ENCODE measurements at regions not wholly inside any gene's neighbourhood (a gene's known extent, or its start where the extent isn't known, plus 50 kb on each side); places are given as distances from the start of the nearest gene placed in this dataset.

- Mint-ChIP-seq H3K4me3 (ENCODE audit: unreplicated experiment) (no peak overlapping the region), H3K27ac (ENCODE audit: unreplicated experiment) (no peak overlapping the region), H3K9me3 (ENCODE audit: unreplicated experiment) (peaks cover 10% of the 10 kb centered on the region), H3K4me1 (ENCODE audit: unreplicated experiment) (no peaks in the 10 kb centered on the region), H3K27me3 (ENCODE audit: unreplicated experiment) (no peaks in the 10 kb centered on the region), H3K36me3 (ENCODE audit: unreplicated experiment) (no peaks in the 10 kb centered on the region)
- no peak for DNase-seq (ENCODE audit: extremely low spot score, unreplicated experiment)
- no peak for TF ChIP-seq CTCF (IDR thresholded peaks at IDR 0.05)
Observed at GRCh38 chrX:34768290-34768689, 111.2 kb upstream of the TMEM47 start.

- Mint-ChIP-seq H3K9me3 (ENCODE audit: unreplicated experiment) (peaks cover 5% of the 10 kb centered on the region), H3K4me3 (ENCODE audit: unreplicated experiment) (no peak overlapping the region), H3K27ac (ENCODE audit: unreplicated experiment) (no peak overlapping the region), H3K27me3 (ENCODE audit: unreplicated experiment) (no peaks in the 10 kb centered on the region), H3K4me1 (ENCODE audit: unreplicated experiment) (no peaks in the 10 kb centered on the region), H3K36me3 (ENCODE audit: unreplicated experiment) (no peaks in the 10 kb centered on the region)
- TF ChIP-seq CTCF (IDR thresholded peaks at IDR 0.05) = no peak
- no peak for DNase-seq (ENCODE audit: extremely low spot score, unreplicated experiment)
Observed at GRCh38 chrX:34770511-34770910, 113.4 kb upstream of the TMEM47 start.

- H3K27ac Mint-ChIP-seq (ENCODE audit: unreplicated experiment) = no peak overlapping the region
- TF ChIP-seq CTCF (IDR thresholded peaks at IDR 0.05) = no peak
- H3K36me3 Mint-ChIP-seq (ENCODE audit: unreplicated experiment) = no peaks in the 10 kb centered on the region
- DNase-seq (ENCODE audit: extremely low spot score, unreplicated experiment) = no peak
- peaks cover 3% of the 10 kb centered on the region for H3K4me1 Mint-ChIP-seq (ENCODE audit: unreplicated experiment)
- no peaks in the 10 kb centered on the region for H3K27me3 Mint-ChIP-seq (ENCODE audit: unreplicated experiment)
- H3K4me3 Mint-ChIP-seq (ENCODE audit: unreplicated experiment) = no peak overlapping the region
- no peaks in the 10 kb centered on the region for H3K9me3 Mint-ChIP-seq (ENCODE audit: unreplicated experiment)
Observed at GRCh38 chrX:34778916-34779315, 121.8 kb upstream of the TMEM47 start.

- Mint-ChIP-seq H3K9me3 (ENCODE audit: unreplicated experiment) (peaks cover 7% of the 10 kb centered on the region), H3K4me1 (ENCODE audit: unreplicated experiment) (no peaks in the 10 kb centered on the region), H3K27me3 (ENCODE audit: unreplicated experiment) (no peaks in the 10 kb centered on the region), H3K36me3 (ENCODE audit: unreplicated experiment) (no peaks in the 10 kb centered on the region), H3K27ac (ENCODE audit: unreplicated experiment) (no peak overlapping the region), H3K4me3 (ENCODE audit: unreplicated experiment) (no peak overlapping the region)
- TF ChIP-seq CTCF (IDR thresholded peaks at IDR 0.05) = no peak
- DNase-seq (ENCODE audit: extremely low spot score, unreplicated experiment) = no peak
Observed at GRCh38 chrX:34790026-34790425, 132.9 kb upstream of the TMEM47 start.

GRCh38 chrX:34805951-34806350, 136.6 kb upstream of the FAM47B start:
- H3K27ac Mint-ChIP-seq (ENCODE audit: unreplicated experiment) = no peak overlapping the region

More at GRCh38 chrX:34805951-34806350, 136.6 kb upstream of the FAM47B start:
- TF ChIP-seq CTCF (IDR thresholded peaks at IDR 0.05) = no peak
- no peaks in the 10 kb centered on the region for H3K27me3 Mint-ChIP-seq (ENCODE audit: unreplicated experiment)
- no peaks in the 10 kb centered on the region for H3K36me3 Mint-ChIP-seq (ENCODE audit: unreplicated experiment)
- peaks cover 8% of the 10 kb centered on the region for H3K4me1 Mint-ChIP-seq (ENCODE audit: unreplicated experiment)
- no peak for DNase-seq (ENCODE audit: extremely low spot score, unreplicated experiment)
- H3K4me3 Mint-ChIP-seq (ENCODE audit: unreplicated experiment) = no peak overlapping the region
- H3K9me3 Mint-ChIP-seq (ENCODE audit: unreplicated experiment) = peaks cover 24% of the 10 kb centered on the region

Data from osteocyte (in vitro differentiated cells).